Mesenchymal stem cell (in vitro differentiated cells and primary cell): ENCODE measurements at regions not wholly inside any gene's neighbourhood (a gene's known extent, or its start where the extent isn't known, plus 50 kb on each side); places are given as distances from the start of the nearest gene placed in this dataset.
A peak's percentile ranks its signal among the peaks of the same experiment; 100 is the strongest.

Source experiments
- DNase-seq: peaks from one replicate; pipeline ENCODE4 v3.0.0-alpha.2; 2013
- H2AFZ ChIP-seq: one replicate; pipeline ENCODE4 v1.6.1; 2013; ENCODE audit warnings: low read depth, mild to moderate bottlenecking, control low read depth, inconsistent platforms, low read length, moderate library complexity
- H2AK5ac ChIP-seq: 2 replicates; pipeline ENCODE4 v1.6.1; 2013; ENCODE audit warnings: low read length, moderate library complexity, mild to moderate bottlenecking, inconsistent platforms; ENCODE audit not compliant: severe bottlenecking
- H2BK120ac ChIP-seq: one replicate; pipeline ENCODE4 v1.6.1; 2013; ENCODE audit warnings: low read depth, mild to moderate bottlenecking, inconsistent platforms, low read length, moderate library complexity
- H2BK12ac ChIP-seq, 2 experiments: one replicate each; pipeline ENCODE4 v1.6.1; 2013; ENCODE audit warnings: inconsistent platforms in 2 of 2, low read length in 2 of 2, mild to moderate bottlenecking in 2 of 2, moderate library complexity in 2 of 2, control low read depth in 1 of 2
- H2BK15ac ChIP-seq: one replicate; pipeline ENCODE4 v1.6.1; 2013; ENCODE audit warnings: mild to moderate bottlenecking, low read depth, inconsistent platforms; ENCODE audit not compliant: poor library complexity, severe bottlenecking
- H2BK5ac ChIP-seq: 2 replicates; pipeline ENCODE4 v1.6.1; 2013; ENCODE audit warnings: low read depth, mild to moderate bottlenecking, low read length, control low read depth, inconsistent platforms; ENCODE audit not compliant: poor library complexity, severe bottlenecking
- H3K14ac ChIP-seq, 2 experiments: one replicate each; pipeline ENCODE4 v1.6.1; 2013; ENCODE audit warnings: inconsistent platforms in 2 of 2, low read length in 2 of 2, control low read depth in 1 of 2, mild to moderate bottlenecking in 1 of 2, moderate library complexity in 1 of 2
- H3K18ac ChIP-seq, 2 experiments: one replicate each; pipeline ENCODE4 v1.6.1; 2013; ENCODE audit warnings: inconsistent platforms in 2 of 2, low read length in 2 of 2, control low read depth in 1 of 2, low read depth in 1 of 2, mild to moderate bottlenecking in 1 of 2
- H3K23ac ChIP-seq, 2 experiments: one replicate each; pipeline ENCODE4 v1.6.1; 2013; ENCODE audit warnings: inconsistent platforms in 2 of 2, low read length in 2 of 2, mild to moderate bottlenecking in 2 of 2, moderate library complexity in 2 of 2, control low read depth in 1 of 2
- H3K27ac ChIP-seq: 2 replicates; pipeline ENCODE4 v1.5.1; 2013; ENCODE audit warnings: mild to moderate bottlenecking, moderate library complexity, low read length, control low read depth, inconsistent platforms; ENCODE audit not compliant: poor library complexity, severe bottlenecking
- H3K27me3 ChIP-seq, 2 experiments: 2 replicates each; pipeline versions ENCODE4 v1.6.1 to v1.7.0; 2013; ENCODE audit warnings: low read length in 2 of 2, mild to moderate bottlenecking in 2 of 2, moderate library complexity in 2 of 2, control low read depth in 1 of 2, inconsistent platforms in 1 of 2; ENCODE audit not compliant: control insufficient read depth in 1 of 2, insufficient read depth in 1 of 2
- H3K36me3 ChIP-seq, 2 experiments: 2 replicates each; pipeline versions ENCODE4 v1.6.1 to v1.7.0; 2013; ENCODE audit warnings: low read length in 2 of 2, control low read depth in 1 of 2, inconsistent platforms in 1 of 2, low read depth in 1 of 2, mild to moderate bottlenecking in 1 of 2; ENCODE audit not compliant: insufficient read depth in 2 of 2, control insufficient read depth in 1 of 2
- H3K4ac ChIP-seq, 2 experiments: one replicate each; pipeline ENCODE4 v1.6.1; 2013; ENCODE audit warnings: inconsistent platforms in 2 of 2, low read length in 2 of 2, mild to moderate bottlenecking in 2 of 2, moderate library complexity in 2 of 2, control low read depth in 1 of 2, low read depth in 1 of 2
- H3K4me1 ChIP-seq: 2 replicates; pipeline ENCODE4 v1.6.1; 2013; ENCODE audit warnings: low read depth, low read length, control low read depth; ENCODE audit not compliant: control insufficient read depth, insufficient read depth
- H3K4me2 ChIP-seq: 2 replicates; pipeline ENCODE4 v1.6.1; 2013; ENCODE audit warnings: low read length, mild to moderate bottlenecking, inconsistent platforms; ENCODE audit not compliant: poor library complexity, severe bottlenecking
- H3K4me3 ChIP-seq, 2 experiments: 2 replicates each; pipeline versions ENCODE4 v1.5.1 to v1.7.0; 2013; ENCODE audit warnings: low read length in 2 of 2, mild to moderate bottlenecking in 2 of 2, control low read depth in 1 of 2, low read depth in 1 of 2; ENCODE audit not compliant: insufficient read depth in 1 of 2
- H3K79me1 ChIP-seq: replicated peaks from 2 replicates; pipeline ENCODE4 v1.6.1; 2013; ENCODE audit warnings: mild to moderate bottlenecking, control low read depth, low read length, inconsistent platforms; ENCODE audit not compliant: poor library complexity, severe bottlenecking
- H3K9ac ChIP-seq: 2 replicates; pipeline ENCODE4 v1.7.0; 2013; ENCODE audit warnings: mild to moderate bottlenecking, low read length, moderate library complexity
- H3K9me3 ChIP-seq: 2 replicates; pipeline ENCODE4 v1.7.0; 2013; ENCODE audit warnings: mild to moderate bottlenecking, low read length; ENCODE audit not compliant: control insufficient read depth
- H4K8ac ChIP-seq: one replicate; pipeline ENCODE4 v1.6.1; 2013; ENCODE audit warnings: inconsistent platforms, mild to moderate bottlenecking, low read length, moderate library complexity
- H4K91ac ChIP-seq: one replicate; pipeline ENCODE4 v1.6.1; 2013; ENCODE audit warnings: mild to moderate bottlenecking, low read length, inconsistent platforms
- WGBS: methylation state at CpG from one replicate; pipeline ENCODE4 v1.1.7; 2013; ENCODE audit warnings: mixed read lengths; 5-methylcytosine and 5-hydroxymethylcytosine counted together

- Histone ChIP-seq H2BK15ac (peak overlapping the region; percentile 91), H2BK120ac (no peak overlapping the region), H3K9me3 (no peaks in the 10 kb centered on the region), H4K91ac (peak overlapping the region; percentile 83), H4K8ac (peak overlapping the region; percentile 70), H3K14ac (no peak overlapping the region), H3K36me3 (no peaks in the 10 kb centered on the region), H3K4me1 (peaks cover 8% of the 10 kb centered on the region), H2BK5ac (no peak overlapping the region), H3K27ac (no peak overlapping the region), H3K79me1 (no peaks in the 10 kb centered on the region), H3K23ac (no peak overlapping the region), H3K4me3 (no peak overlapping the region), H3K4ac (peak overlapping the region; percentile 24 to 56), H2BK12ac (peak overlapping the region; percentile 40 to 61), H2AK5ac (no peak overlapping the region), H2AFZ (no peak overlapping the region), H3K4me2 (no peak overlapping the region), H3K9ac (no peak overlapping the region), H3K27me3 (no peaks in the 10 kb centered on the region), H3K18ac (peak overlapping the region; percentile 79 to 82)
- no peak for DNase-seq
- 63% methylated on average over 4 of the region's 4 CpGs for WGBS
Observed at GRCh38 chr9:88783711-88784083, 207.6 kb upstream of the S1PR3 start.

GRCh38 chr9:88784960-88785359 lies 206.3 kb upstream of the S1PR3 start:
- no peak overlapping the region for H3K4me3 ChIP-seq
- H3K27me3 ChIP-seq: no peaks in the 10 kb centered on the region
- no peak overlapping the region for H2BK120ac ChIP-seq
- no peak overlapping the region for H4K8ac ChIP-seq
- no peaks in the 10 kb centered on the region for H3K36me3 ChIP-seq
- H3K4ac ChIP-seq: peak overlapping the region in 1 of 2 experiments; percentile 18
- H3K27ac ChIP-seq: no peak overlapping the region
- no peak overlapping the region for H3K14ac ChIP-seq
- H3K4me1 ChIP-seq: peaks cover 9% of the 10 kb centered on the region
- DNase-seq: no peak
- no peak overlapping the region for H3K23ac ChIP-seq
- WGBS: 97% methylated on average over 3 of the region's 3 CpGs
- no peaks in the 10 kb centered on the region for H3K79me1 ChIP-seq
- H2AFZ ChIP-seq: no peak overlapping the region
- peak overlapping the region; percentile 41 to 65 for H3K18ac ChIP-seq
- H3K9ac ChIP-seq: no peak overlapping the region
- no peak overlapping the region for H2BK5ac ChIP-seq
- no peaks in the 10 kb centered on the region for H3K9me3 ChIP-seq
- H2AK5ac ChIP-seq: no peak overlapping the region
- H2BK12ac ChIP-seq: peak overlapping the region in 1 of 2 experiments; percentile 34
- H3K4me2 ChIP-seq: no peak overlapping the region
- H2BK15ac ChIP-seq: no peak overlapping the region
- peak overlapping the region; percentile 60 for H4K91ac ChIP-seq

GRCh38 chr9:88786291-88787079 lies 204.8 kb upstream of the S1PR3 start:
- H2BK120ac ChIP-seq: no peak overlapping the region
- H4K8ac ChIP-seq: peak overlapping the region; percentile 63
- 77% methylated on average over 10 of the region's 12 CpGs for WGBS
- H2BK15ac ChIP-seq: peak overlapping the region; percentile 34
- peak overlapping the region; percentile 67 to 72 for H3K4ac ChIP-seq
- peak overlapping the region; percentile 69 to 87 for H2BK12ac ChIP-seq
- no peak overlapping the region for H3K23ac ChIP-seq
- no peak overlapping the region for H3K4me3 ChIP-seq
- no peak overlapping the region for H2AK5ac ChIP-seq
- no peaks in the 10 kb centered on the region for H3K36me3 ChIP-seq
- H2AFZ ChIP-seq: no peak overlapping the region
- H4K91ac ChIP-seq: peak overlapping the region; percentile 71
- H3K27me3 ChIP-seq: no peaks in the 10 kb centered on the region
- no peak overlapping the region for H3K9ac ChIP-seq
- no peak overlapping the region for H3K27ac ChIP-seq
- H2BK5ac ChIP-seq: no peak overlapping the region
- H3K4me1 ChIP-seq: peaks cover 10% of the 10 kb centered on the region
- no peak overlapping the region for H3K4me2 ChIP-seq
- H3K14ac ChIP-seq: no peak overlapping the region
- peak overlapping the region; percentile 37 to 52 for H3K18ac ChIP-seq
- H3K79me1 ChIP-seq: no peaks in the 10 kb centered on the region
- H3K9me3 ChIP-seq: no peaks in the 10 kb centered on the region
- DNase-seq: no peak

- Histone ChIP-seq H2BK5ac (no peak overlapping the region), H2BK120ac (no peak overlapping the region), H3K36me3 (no peaks in the 10 kb centered on the region), H3K4me1 (peaks cover 2% of the 10 kb centered on the region), H3K14ac (no peak overlapping the region), H4K8ac (no peak overlapping the region), H3K9me3 (no peaks in the 10 kb centered on the region), H4K91ac (no peak overlapping the region), H3K4me3 (no peak overlapping the region), H3K23ac (no peak overlapping the region), H2BK12ac (no peak overlapping the region), H3K27me3 (no peaks in the 10 kb centered on the region), H2AFZ (no peak overlapping the region), H3K9ac (no peak overlapping the region), H3K27ac (no peak overlapping the region), H3K4ac (no peak overlapping the region), H3K4me2 (no peak overlapping the region), H3K79me1 (no peaks in the 10 kb centered on the region), H2AK5ac (no peak overlapping the region), H2BK15ac (no peak overlapping the region), H3K18ac (peak overlapping the region in 1 of 2 experiments; percentile 16)
- DNase-seq: no peak
- 100% methylated on average over 2 of the region's 3 CpGs for WGBS
Observed at GRCh38 chr9:88789785-88790184, 201.5 kb upstream of the S1PR3 start.
